ENCODE measurements at regions not wholly inside any gene's neighbourhood (a gene's known extent, or its start where the extent isn't known, plus 50 kb on each side); places are given as distances from the start of the nearest gene placed in this dataset.
"Not testable (repeated sequence)": the region's sequence is repeated elsewhere in the genome, so short reads cannot be mapped to it uniquely, and the experiment has no call there.

GRCh38 chr2:49687918-49688317 is 533.6 kb upstream of the FSHR start:
- H3K4me3 Mint-ChIP-seq = no peak overlapping the region
- no peak for ATAC-seq (ENCODE audit: low read depth)
- no peak for DNase-seq (ENCODE audit: low spot score in 2 of 2)
- H3K4me1 Mint-ChIP-seq = no peaks in the 10 kb centered on the region
- H3K27me3 Mint-ChIP-seq = no peaks in the 10 kb centered on the region
- H3K36me3 Mint-ChIP-seq = no peaks in the 10 kb centered on the region
- H3K27ac Mint-ChIP-seq = no peak overlapping the region
- H3K9me3 Mint-ChIP-seq = peaks cover 7% of the 10 kb centered on the region

- H3K4me1 Mint-ChIP-seq = no peaks in the 10 kb centered on the region
- peaks cover 3% of the 10 kb centered on the region for H3K9me3 Mint-ChIP-seq
- no peak overlapping the region for H3K4me3 Mint-ChIP-seq
- H3K27me3 Mint-ChIP-seq = no peaks in the 10 kb centered on the region
- DNase-seq (ENCODE audit: low spot score in 2 of 2) = no peak
- ATAC-seq (ENCODE audit: low read depth) = no peak
- H3K27ac Mint-ChIP-seq = no peak overlapping the region
- H3K36me3 Mint-ChIP-seq = no peaks in the 10 kb centered on the region
These were observed 532.7 kb upstream of the FSHR start for GRCh38 chr2:49686897-49687442.

- DNase-seq (ENCODE audit: low spot score in 2 of 2) = no peak
- H3K27me3 Mint-ChIP-seq = no peaks in the 10 kb centered on the region
- no peak overlapping the region for H3K4me3 Mint-ChIP-seq
- no peaks in the 10 kb centered on the region for H3K36me3 Mint-ChIP-seq
- H3K27ac Mint-ChIP-seq = no peak overlapping the region
- H3K4me1 Mint-ChIP-seq = no peaks in the 10 kb centered on the region
- peaks cover 3% of the 10 kb centered on the region for H3K9me3 Mint-ChIP-seq
- no peak for ATAC-seq (ENCODE audit: low read depth)
These were observed 532.0 kb upstream of the FSHR start for GRCh38 chr2:49686291-49686690.

DNA sequence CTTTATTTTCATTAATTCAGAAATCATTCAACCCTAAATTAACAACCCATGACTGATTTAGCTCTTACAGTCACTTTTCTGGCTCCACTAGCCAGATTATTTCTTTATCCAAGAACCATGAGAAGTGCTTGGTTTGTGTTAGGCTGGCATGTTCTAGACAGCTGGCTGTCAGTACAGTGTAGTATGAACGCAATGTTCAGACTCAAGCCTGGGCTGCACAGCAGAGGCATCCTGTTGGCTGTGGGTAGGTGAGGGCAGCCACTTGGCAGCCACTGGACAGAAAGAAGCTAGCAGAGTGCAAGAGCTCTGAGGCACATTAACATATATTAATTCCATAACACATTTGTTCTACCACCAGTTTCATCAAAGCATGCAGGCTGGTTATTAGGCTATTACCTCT is 522.9 kb upstream of the FSHR start:
- peaks cover 5% of the 10 kb centered on the region for H3K9me3 Mint-ChIP-seq
- no peak overlapping the region for H3K27ac Mint-ChIP-seq
- no peaks in the 10 kb centered on the region for H3K36me3 Mint-ChIP-seq
- no peak overlapping the region for H3K4me3 Mint-ChIP-seq
- ATAC-seq (ENCODE audit: low read depth) (no peak), DNase-seq (ENCODE audit: low spot score in 2 of 2) (no peak)
- no peaks in the 10 kb centered on the region for H3K4me1 Mint-ChIP-seq
- H3K27me3 Mint-ChIP-seq = no peaks in the 10 kb centered on the region

GRCh38 chr2:49664827-49665226 is 510.5 kb upstream of the FSHR start:
- Mint-ChIP-seq H3K4me3 (no peak overlapping the region), H3K27ac (no peak overlapping the region), H3K4me1 (no peaks in the 10 kb centered on the region), H3K9me3 (peaks cover 4% of the 10 kb centered on the region), H3K27me3 (no peaks in the 10 kb centered on the region), H3K36me3 (no peaks in the 10 kb centered on the region)
- no peak for DNase-seq (ENCODE audit: low spot score in 2 of 2)
- no peak for ATAC-seq (ENCODE audit: low read depth)

DNA sequence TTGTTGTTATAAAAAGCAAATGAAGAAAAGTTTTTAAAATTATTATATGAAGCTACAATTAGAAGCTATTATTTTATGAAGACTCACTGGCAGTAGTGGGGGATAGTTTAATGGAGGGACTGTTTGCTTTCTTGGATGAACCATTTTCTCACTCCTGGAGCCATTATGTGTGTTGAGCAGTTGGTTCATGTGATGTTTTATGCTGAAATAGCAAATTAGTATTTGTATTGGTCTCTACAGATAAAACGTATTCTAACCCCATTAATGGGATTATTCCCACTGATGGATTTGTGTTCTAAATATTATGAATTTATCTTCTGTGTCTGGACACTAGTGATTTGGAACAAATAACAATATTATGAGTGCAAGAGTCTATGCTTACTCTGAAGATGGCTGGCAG is 507.5 kb upstream of the FSHR start:
- Mint-ChIP-seq H3K27ac (no peak overlapping the region), H3K4me3 (no peak overlapping the region), H3K27me3 (no peaks in the 10 kb centered on the region), H3K4me1 (no peaks in the 10 kb centered on the region), H3K36me3 (no peaks in the 10 kb centered on the region), H3K9me3 (peaks cover 6% of the 10 kb centered on the region)
- DNase-seq (ENCODE audit: low spot score in 2 of 2) = no peak
- ATAC-seq (ENCODE audit: low read depth) = no peak

- no peak for ATAC-seq (ENCODE audit: low read depth)
- no peak overlapping the region for H3K27ac Mint-ChIP-seq
These were observed 502.5 kb upstream of the FSHR start for GRCh38 chr2:49656853-49657252.

GRCh38 chr2:49643149-49643548 is 488.8 kb upstream of the FSHR start:
- no peaks in the 10 kb centered on the region for H3K36me3 Mint-ChIP-seq
- no peak overlapping the region for H3K4me3 Mint-ChIP-seq

More at GRCh38 chr2:49656853-49657252, 502.5 kb upstream of the FSHR start:
- H3K4me1 Mint-ChIP-seq = no peaks in the 10 kb centered on the region
- DNase-seq (ENCODE audit: low spot score in 2 of 2) = no peak
- H3K27me3 Mint-ChIP-seq = no peaks in the 10 kb centered on the region
- no peaks in the 10 kb centered on the region for H3K36me3 Mint-ChIP-seq
- H3K9me3 Mint-ChIP-seq = peaks cover 4% of the 10 kb centered on the region
- H3K4me3 Mint-ChIP-seq = no peak overlapping the region

GRCh38 chr2:49640630-49641029 is 486.3 kb upstream of the FSHR start:
- Mint-ChIP-seq H3K27ac (no peak overlapping the region), H3K27me3 (no peaks in the 10 kb centered on the region), H3K36me3 (no peaks in the 10 kb centered on the region), H3K9me3 (peaks cover 5% of the 10 kb centered on the region), H3K4me3 (no peak overlapping the region), H3K4me1 (no peaks in the 10 kb centered on the region)
- no peak for DNase-seq (ENCODE audit: low spot score in 2 of 2)
- no peak for ATAC-seq (ENCODE audit: low read depth)

More at GRCh38 chr2:49643149-49643548, 488.8 kb upstream of the FSHR start:
- Mint-ChIP-seq H3K27me3 (no peaks in the 10 kb centered on the region), H3K9me3 (peaks cover 7% of the 10 kb centered on the region), H3K27ac (no peak overlapping the region), H3K4me1 (no peaks in the 10 kb centered on the region)
- DNase-seq (ENCODE audit: low spot score in 2 of 2) = no peak
- ATAC-seq (ENCODE audit: low read depth) = no peak

GRCh38 chr2:49621016-49621415 is 466.7 kb upstream of the FSHR start:
- ATAC-seq (ENCODE audit: low read depth) = no peak

GRCh38 chr2:49619804-49620203 is 465.5 kb upstream of the FSHR start:
- no peak overlapping the region for H3K27ac Mint-ChIP-seq
- no peaks in the 10 kb centered on the region for H3K27me3 Mint-ChIP-seq
- no peak overlapping the region for H3K4me3 Mint-ChIP-seq
- H3K36me3 Mint-ChIP-seq = no peaks in the 10 kb centered on the region
- no peaks in the 10 kb centered on the region for H3K4me1 Mint-ChIP-seq
- H3K9me3 Mint-ChIP-seq = no peaks in the 10 kb centered on the region
- DNase-seq (ENCODE audit: low spot score in 2 of 2) (no peak), ATAC-seq (ENCODE audit: low read depth) (no peak)

More at GRCh38 chr2:49621016-49621415, 466.7 kb upstream of the FSHR start:
- Mint-ChIP-seq H3K4me1 (no peaks in the 10 kb centered on the region), H3K36me3 (no peaks in the 10 kb centered on the region), H3K9me3 (no peaks in the 10 kb centered on the region), H3K27me3 (no peaks in the 10 kb centered on the region), H3K4me3 (no peak overlapping the region), H3K27ac (no peak overlapping the region)
- no peak for DNase-seq (ENCODE audit: low spot score in 2 of 2)

GRCh38 chr2:49618491-49618890 is 464.2 kb upstream of the FSHR start:
- Mint-ChIP-seq H3K4me3 (no peak overlapping the region), H3K9me3 (no peaks in the 10 kb centered on the region), H3K27ac (no peak overlapping the region), H3K4me1 (no peaks in the 10 kb centered on the region), H3K36me3 (no peaks in the 10 kb centered on the region), H3K27me3 (no peaks in the 10 kb centered on the region)
- ATAC-seq (ENCODE audit: low read depth) (no peak), DNase-seq (ENCODE audit: low spot score in 2 of 2) (no peak)

DNA sequence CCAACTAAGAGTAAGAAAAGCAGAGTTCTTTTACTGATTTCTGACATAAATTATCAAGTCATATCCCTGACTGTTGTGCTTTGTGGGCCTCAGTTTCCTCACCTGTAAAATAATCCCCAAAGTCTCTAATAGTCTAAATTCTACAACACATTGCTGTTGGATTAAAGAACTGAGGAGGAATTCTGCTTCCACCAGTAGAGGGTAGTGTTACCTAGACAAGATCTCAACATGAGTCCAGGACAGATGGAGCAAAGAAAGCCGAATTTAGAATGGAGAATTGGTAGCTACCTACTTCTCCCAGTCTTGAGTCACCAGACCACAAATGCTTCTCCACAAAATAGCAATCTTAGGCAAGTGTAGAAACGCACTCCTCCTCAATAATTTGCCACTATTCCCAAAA is 462.5 kb upstream of the FSHR start:
- ATAC-seq (ENCODE audit: low read depth) = no peak
- no peak for DNase-seq (ENCODE audit: low spot score in 2 of 2)
- Mint-ChIP-seq H3K4me1 (no peaks in the 10 kb centered on the region), H3K27ac (no peak overlapping the region), H3K9me3 (peaks cover 3% of the 10 kb centered on the region), H3K27me3 (no peaks in the 10 kb centered on the region), H3K4me3 (no peak overlapping the region), H3K36me3 (no peaks in the 10 kb centered on the region)

- not testable (repeated sequence) for H3K27ac Mint-ChIP-seq; H3K36me3 Mint-ChIP-seq; H3K4me1 Mint-ChIP-seq; DNase-seq (ENCODE audit: low spot score in 2 of 2); ATAC-seq (ENCODE audit: low read depth); H3K27me3 Mint-ChIP-seq; H3K4me3 Mint-ChIP-seq; H3K9me3 Mint-ChIP-seq
These were observed 457.5 kb upstream of the FSHR start for GRCh38 chr2:49611796-49612195.

DNA sequence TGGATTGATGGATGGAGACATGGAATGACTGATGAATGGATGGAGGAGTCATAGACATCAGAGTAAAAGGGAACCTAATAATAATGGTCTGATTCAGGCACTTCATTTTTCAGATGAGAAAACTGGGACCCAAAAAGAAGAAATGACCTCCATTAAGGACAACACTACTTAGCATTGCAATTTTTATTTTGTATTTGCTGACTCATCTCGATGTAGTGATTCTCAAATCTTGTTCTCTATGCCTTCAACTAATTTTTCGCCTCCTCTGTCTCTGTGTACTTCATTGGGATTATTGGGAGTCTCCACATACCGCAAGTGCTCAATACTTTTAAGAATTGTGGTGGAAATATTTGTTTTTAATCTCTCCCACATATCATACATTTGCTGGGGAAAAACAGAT is 446.2 kb upstream of the FSHR start:
- Mint-ChIP-seq H3K4me1 (no peaks in the 10 kb centered on the region), H3K27me3 (no peaks in the 10 kb centered on the region), H3K27ac (no peak overlapping the region), H3K36me3 (no peaks in the 10 kb centered on the region), H3K9me3 (peaks cover 2% of the 10 kb centered on the region), H3K4me3 (no peak overlapping the region)
- DNase-seq (ENCODE audit: low spot score in 2 of 2) (no peak), ATAC-seq (ENCODE audit: low read depth) (no peak)

Data from memory B cell (primary cell).